HFFc6 (cell line): ENCODE measurements at regions not wholly inside any gene's neighbourhood (a gene's known extent, or its start where the extent isn't known, plus 50 kb on each side); places are given as distances from the start of the nearest gene placed in this dataset.

Source experiments
- DNase-seq: peaks from one replicate; pipeline ENCODE4 v3.0.0-alpha.2; 2018
- H3K27ac Mint-ChIP-seq: 2 replicates; pipeline ENCODE4 v1.8.0; 2020; ENCODE audit warnings: mild to moderate bottlenecking, mixed read lengths
- H3K27me3 Mint-ChIP-seq: 2 replicates; pipeline ENCODE4 v1.8.0; 2021; ENCODE audit warnings: mild to moderate bottlenecking, moderate library complexity, mixed read lengths; ENCODE audit not compliant: insufficient read depth
- H3K36me3 Mint-ChIP-seq: 2 replicates; pipeline ENCODE4 v1.8.0; 2021; ENCODE audit warnings: low read depth, mixed read lengths
- H3K4me1 Mint-ChIP-seq: 2 replicates; pipeline ENCODE4 v1.8.0; 2020; ENCODE audit warnings: low read depth, mixed read lengths
- H3K4me3 Mint-ChIP-seq: 2 replicates; pipeline ENCODE4 v1.8.0; 2020; ENCODE audit warnings: mild to moderate bottlenecking, moderate library complexity, mixed read lengths
- H3K9me3 Mint-ChIP-seq: 2 replicates; pipeline ENCODE4 v1.8.0; 2020; ENCODE audit warnings: mild to moderate bottlenecking, mixed read lengths
- CTCF ChIP-seq: fragments of 200-600 bp; sonication (generic); IDR thresholded peaks from 2 replicates; pipeline ENCODE4 v1.5.0; 2021; ENCODE audit warnings: antibody characterized with exemption, mild to moderate bottlenecking

DNA sequence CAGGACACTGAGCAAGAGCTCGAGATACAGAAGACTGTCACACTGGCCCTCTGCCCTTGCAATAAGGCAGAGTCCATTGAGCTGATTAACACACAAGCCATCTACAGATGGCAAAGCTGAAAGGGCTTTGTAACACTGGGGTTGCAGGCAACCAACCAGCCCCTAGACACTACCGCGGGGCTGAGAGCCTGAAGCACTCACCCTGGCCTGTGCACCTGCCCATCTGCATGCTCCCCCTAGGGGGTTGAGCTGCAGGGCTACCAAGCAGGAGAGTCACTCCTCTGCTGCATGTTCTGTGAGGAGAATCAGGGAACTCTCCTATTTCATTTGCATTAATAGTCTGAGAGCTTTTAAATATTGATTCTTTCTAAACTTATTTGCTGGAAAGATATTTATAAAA is 128.1 kb upstream of the VIPR2 start:
- DNase-seq = no peak
- no peak overlapping the region for H3K27ac Mint-ChIP-seq
- peaks cover 1% of the 10 kb centered on the region for H3K27me3 Mint-ChIP-seq
- no peak overlapping the region for H3K4me3 Mint-ChIP-seq
- no peaks in the 10 kb centered on the region for H3K4me1 Mint-ChIP-seq
- no peak for TF ChIP-seq CTCF
- H3K9me3 Mint-ChIP-seq = peaks cover 34% of the 10 kb centered on the region
- 0 out of 2 replicates have a peak, but pooled peaks cover 5% of the 10 kb centered on the region for H3K36me3 Mint-ChIP-seq

DNA sequence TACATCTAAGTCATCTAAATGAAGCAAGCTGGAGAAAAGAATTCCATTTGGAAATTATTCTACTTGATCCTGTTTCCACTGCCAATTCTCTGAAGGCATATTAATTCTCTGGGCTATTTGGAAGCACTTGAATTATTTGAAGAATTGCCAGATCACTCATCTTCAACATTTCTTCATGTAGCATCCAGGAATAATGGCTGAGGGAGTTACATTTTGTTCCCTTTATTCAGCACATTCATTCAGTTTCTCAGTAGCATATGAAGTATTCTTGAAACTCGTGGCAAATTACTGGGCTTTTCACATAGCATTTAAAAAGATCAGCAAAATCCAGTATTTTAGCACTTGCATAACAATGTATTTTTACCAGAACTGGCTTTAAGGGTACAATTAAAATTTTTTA is 127.1 kb upstream of the VIPR2 start:
- H3K36me3 Mint-ChIP-seq = 0 out of 2 replicates have a peak, but pooled peaks cover 5% of the 10 kb centered on the region
- no peaks in the 10 kb centered on the region; the same call in 1 of the 2 replicates for H3K27me3 Mint-ChIP-seq
- no peak overlapping the region for H3K4me3 Mint-ChIP-seq
- peaks cover 39% of the 10 kb centered on the region for H3K9me3 Mint-ChIP-seq
- no peak for DNase-seq
- H3K4me1 Mint-ChIP-seq = no peaks in the 10 kb centered on the region
- no peak for TF ChIP-seq CTCF
- no peak overlapping the region for H3K27ac Mint-ChIP-seq

DNA sequence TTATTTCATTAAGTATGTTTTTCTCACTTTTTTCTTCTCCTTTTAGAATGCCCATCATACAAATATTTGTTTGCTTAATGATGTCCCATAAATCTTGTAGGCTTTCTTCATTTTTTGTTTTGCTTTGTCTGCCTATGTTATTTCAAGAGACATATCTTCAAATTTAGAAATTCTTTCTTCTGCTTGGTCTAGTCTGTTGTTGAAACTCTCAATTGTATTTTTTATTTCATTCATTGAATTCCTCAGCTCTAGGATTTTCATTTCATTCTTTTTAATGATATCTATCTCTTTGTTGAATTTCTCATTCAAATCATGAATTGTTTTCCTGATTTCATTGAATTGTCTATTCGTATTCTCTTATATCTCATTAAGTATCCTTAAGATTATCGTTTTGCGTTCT is 125.1 kb upstream of the VIPR2 start:
- 0 out of 2 replicates have a peak, but pooled peaks cover 5% of the 10 kb centered on the region for H3K36me3 Mint-ChIP-seq
- H3K9me3 Mint-ChIP-seq = peaks cover 40% of the 10 kb centered on the region
- DNase-seq = no peak
- no peak for TF ChIP-seq CTCF
- no peak overlapping the region for H3K4me3 Mint-ChIP-seq
- H3K4me1 Mint-ChIP-seq = no peaks in the 10 kb centered on the region
- no peak overlapping the region for H3K27ac Mint-ChIP-seq
- no peaks in the 10 kb centered on the region; the same call in 1 of the 2 replicates for H3K27me3 Mint-ChIP-seq

DNA sequence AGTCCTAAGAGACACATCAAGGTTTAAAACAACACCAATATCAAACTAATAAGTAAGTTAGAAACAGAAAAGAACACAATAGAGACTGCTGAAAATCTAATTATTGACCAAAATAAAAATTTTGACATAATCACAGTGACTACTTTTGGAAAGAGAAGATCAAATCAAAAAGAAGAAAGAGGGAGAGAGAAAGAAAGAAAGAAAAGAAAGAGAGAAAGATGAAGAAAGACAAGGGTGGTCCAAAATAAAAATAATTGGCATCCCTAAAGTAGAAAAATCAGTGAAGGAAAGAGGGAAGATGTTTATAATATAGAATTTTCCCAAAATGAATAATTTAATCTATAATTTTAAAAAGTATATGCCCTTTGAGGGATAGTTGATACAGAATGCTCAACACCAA is 118.8 kb upstream of the VIPR2 start:
- no peaks in the 10 kb centered on the region for H3K4me1 Mint-ChIP-seq
- peaks cover 1% of the 10 kb centered on the region; the same call in 1 of the 2 replicates for H3K27me3 Mint-ChIP-seq
- TF ChIP-seq CTCF = no peak
- H3K27ac Mint-ChIP-seq = no peak overlapping the region
- no peak overlapping the region for H3K4me3 Mint-ChIP-seq
- peaks cover 46% of the 10 kb centered on the region for H3K9me3 Mint-ChIP-seq
- no peak for DNase-seq
- no peaks in the 10 kb centered on the region; the same call in 1 of the 2 replicates for H3K36me3 Mint-ChIP-seq

- H3K4me1 Mint-ChIP-seq = no peaks in the 10 kb centered on the region
- peaks cover 4% of the 10 kb centered on the region; the same call in 1 of the 2 replicates for H3K36me3 Mint-ChIP-seq
- no peak for DNase-seq
- H3K9me3 Mint-ChIP-seq = peaks cover 52% of the 10 kb centered on the region
- H3K27me3 Mint-ChIP-seq = no peaks in the 10 kb centered on the region; the same call in 1 of the 2 replicates
- TF ChIP-seq CTCF = no peak
- H3K4me3 Mint-ChIP-seq = no peak overlapping the region
- no peak overlapping the region for H3K27ac Mint-ChIP-seq
These were observed 109.0 kb upstream of the VIPR2 start for GRCh38 chr7:159253657-159254056.

DNA sequence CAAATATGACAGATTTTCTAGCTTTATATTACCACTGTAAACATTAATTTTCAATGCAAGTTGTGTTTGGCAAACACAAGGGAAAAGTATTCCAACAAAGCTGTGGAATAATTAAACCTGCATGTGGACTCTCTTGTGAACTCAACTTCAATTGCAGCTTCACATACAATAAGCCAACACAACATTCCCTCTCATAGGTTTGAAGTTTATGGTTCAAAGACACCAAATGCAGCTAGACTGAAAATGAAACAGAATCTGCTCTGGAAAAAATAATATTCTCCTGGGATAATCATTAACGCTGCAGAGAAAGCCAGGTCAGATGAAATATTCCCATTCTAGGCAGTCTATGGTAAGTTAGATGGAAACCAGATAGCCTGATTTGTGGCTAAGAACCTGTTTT is 105.8 kb upstream of the VIPR2 start:
- H3K9me3 Mint-ChIP-seq = peaks cover 57% of the 10 kb centered on the region
- no peak overlapping the region for H3K4me3 Mint-ChIP-seq
- no peak overlapping the region for H3K27ac Mint-ChIP-seq
- DNase-seq = no peak
- no peaks in the 10 kb centered on the region; the same call in 1 of the 2 replicates for H3K27me3 Mint-ChIP-seq
- no peaks in the 10 kb centered on the region; the same call in 1 of the 2 replicates for H3K36me3 Mint-ChIP-seq
- TF ChIP-seq CTCF = no peak
- H3K4me1 Mint-ChIP-seq = no peaks in the 10 kb centered on the region
